HG03565 (cell line): ENCODE measurements at regions not wholly inside any gene's neighbourhood (a gene's known extent, or its start where the extent isn't known, plus 50 kb on each side); places are given as distances from the start of the nearest gene placed in this dataset.

Source experiments
- ATAC-seq: cut with Tn5 transposase; IDR thresholded peaks from one replicate; pipeline ENCODE4 v1.9.1; 2021; ENCODE audit warnings: mild to moderate bottlenecking, moderate library complexity; ENCODE audit not compliant: unreplicated experiment

DNA sequence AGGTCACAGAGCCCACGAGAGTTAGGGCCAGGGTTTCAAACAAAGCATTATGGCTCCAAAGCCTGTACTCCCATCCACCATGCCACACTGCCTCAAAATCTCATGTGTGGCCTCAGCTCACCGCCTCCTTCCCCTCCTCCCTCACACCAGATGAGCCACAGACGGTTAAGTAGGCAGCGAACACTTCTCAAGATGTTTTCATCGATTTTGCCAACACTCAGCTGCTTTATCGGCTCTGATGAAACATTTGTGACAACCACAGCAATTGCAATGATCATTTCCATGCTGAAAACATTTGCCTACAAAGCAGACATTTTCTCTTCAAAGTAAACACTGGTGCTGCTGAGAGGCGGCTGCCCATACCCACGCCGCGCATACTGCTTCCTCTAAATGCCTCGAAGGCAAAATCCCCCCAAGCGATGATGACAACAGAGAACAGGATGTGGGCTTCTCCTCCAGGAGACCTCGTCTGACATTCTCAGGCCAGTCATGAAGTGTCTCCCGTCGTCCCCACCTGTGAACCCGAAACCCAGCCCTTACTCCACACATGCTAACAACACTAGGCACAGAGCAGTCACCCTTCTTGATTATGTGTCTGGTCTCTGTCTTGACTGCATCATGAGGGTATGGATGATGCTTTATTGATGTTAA, 599.2 kb downstream of the SOX6 start:
- no peak for ATAC-seq

DNA sequence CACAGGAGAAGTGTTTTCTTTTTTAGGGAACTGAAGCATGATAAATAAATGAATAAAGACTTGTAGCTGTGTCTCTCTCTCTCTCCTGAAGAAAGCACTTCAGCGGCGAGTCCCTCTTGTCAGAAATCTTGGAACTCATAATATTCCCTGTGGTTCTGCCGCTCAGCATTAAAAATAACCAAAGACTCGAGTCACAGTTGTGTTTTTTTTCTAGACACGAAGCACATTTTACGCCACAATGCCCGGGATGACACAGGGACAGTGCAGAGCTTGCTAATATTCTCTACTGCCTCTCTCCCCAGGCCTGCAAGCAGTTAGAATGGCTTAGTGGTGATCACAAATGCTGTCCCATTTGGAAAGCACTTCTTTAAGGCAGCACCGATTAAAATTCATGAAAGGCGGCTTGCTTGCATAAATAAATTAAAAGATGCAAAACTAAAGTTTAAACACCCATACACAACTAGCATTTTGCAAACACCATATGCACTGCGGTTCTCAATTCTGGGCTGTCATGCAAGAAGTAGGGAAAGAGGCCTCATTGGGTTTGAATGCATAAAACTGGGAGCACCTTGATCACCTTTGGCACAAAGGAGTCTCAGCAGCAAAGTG, 597.4 kb downstream of the SOX6 start:
- ATAC-seq, result no peak

DNA sequence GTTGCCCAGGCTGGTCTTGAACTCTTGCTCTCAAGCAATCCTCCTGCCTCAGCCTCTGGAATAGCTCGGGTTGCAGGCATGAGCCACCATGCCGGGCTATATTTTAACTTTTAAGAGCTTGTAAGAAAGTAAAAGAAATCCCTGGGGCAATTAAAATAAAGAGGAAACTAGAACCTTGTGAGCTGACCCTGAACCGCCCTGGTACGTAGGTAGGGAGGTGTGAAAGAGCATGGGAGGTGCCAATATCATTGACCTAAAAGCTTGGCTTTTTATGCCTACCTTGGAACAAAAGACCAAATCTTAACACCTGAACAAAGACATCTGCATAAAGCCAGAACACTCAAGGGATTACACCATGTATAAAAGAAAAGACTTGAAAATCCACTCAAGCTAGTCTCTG, 595.1 kb downstream of the SOX6 start:
- ATAC-seq, result no peak

DNA sequence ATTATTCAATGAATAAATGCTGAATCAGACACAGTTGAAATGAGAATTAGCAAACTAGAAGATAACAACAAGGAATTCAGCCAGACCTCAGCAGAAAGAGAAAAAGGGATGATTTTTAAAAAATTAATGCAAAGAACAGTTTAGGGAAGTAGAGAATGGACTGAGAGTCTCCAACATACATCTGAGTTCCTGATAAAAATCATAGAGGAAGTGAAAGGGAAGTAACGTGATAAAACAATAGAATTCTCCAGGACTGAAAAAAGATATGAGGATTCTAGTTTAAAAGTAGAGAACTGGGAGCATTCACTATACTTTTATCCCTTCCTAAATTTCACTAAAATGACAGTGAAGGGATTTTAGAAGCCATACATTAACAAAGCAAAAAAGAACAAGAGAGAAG, 592.0 kb downstream of the SOX6 start:
- no peak for ATAC-seq

DNA sequence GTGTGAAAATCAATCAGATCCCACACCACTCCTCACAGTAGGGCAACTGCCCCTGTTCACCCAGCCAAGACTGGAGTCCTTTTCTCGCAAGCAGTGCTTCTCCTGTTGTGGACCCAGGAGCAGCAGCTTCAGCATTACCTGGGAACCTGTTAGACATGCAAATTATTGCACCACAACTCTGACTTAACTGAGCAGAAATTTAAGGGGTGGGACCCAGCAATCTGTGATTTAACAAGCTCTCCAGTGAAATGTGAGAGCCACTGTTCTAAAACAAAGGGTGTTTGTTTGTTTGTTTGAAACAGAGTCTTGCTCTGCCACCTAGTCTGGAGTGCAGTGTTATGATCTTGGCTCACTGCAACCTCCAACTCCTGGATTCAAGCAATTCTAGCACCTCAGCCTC, 591.4 kb downstream of the SOX6 start:
- no peak for ATAC-seq

DNA sequence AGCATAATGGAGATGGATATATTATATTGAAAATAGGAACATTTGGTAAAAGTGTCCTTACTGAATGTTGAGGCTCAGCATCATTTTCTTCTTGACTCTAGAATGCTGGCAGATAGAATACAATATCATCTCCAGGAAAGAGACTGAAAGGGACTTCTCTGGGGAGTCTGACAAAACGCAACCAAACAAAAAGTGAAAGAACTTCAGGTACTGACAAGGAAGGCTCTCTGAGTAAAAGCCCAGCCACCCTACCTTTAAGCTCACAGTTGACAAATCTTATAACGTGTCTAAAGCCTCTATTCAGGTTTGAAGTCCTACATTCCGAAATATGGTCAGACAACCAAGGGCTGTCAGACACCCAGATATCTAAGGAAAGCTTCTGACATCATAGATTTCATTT, 590.8 kb downstream of the SOX6 start:
- no peak for ATAC-seq

DNA sequence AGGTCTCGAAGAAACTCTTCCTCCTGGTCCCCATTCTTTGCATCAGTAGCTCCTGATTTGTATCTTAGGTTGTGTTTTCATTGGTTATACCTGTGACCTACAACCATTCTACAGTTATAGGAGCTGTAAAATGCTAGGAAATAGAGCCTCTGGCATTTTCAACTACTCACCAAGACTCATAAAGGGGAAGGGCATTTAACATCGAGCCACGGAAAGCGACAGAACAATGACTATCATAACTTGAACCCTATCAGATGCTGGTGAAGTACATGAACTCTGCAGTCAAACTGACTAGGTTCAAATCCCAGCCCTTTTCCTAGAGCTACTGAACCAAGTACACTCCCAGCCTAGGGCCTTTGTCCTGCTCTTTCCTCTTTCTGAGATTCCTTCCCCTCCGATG, 588.0 kb downstream of the SOX6 start:
- no peak for ATAC-seq

DNA sequence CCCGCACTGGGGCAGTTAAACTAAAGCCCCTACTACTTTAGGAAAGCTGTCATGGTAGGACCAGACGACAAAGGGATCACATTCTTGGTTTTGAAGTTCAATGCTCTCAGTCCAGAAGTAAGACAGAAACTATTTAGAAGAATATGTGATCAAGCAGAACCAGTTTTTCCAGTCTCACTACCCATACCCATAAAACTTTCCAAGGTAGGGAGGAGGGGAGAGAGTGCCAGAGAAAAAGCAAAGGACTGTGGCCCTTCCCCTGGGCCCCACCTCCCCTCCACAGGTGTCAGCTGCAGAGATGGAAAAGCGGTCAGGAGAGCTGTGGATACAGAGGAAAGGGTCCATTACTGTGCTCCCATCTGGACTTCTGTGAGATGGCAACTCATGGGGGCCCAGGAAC, 587.1 kb downstream of the SOX6 start:
- ATAC-seq, result no peak

DNA sequence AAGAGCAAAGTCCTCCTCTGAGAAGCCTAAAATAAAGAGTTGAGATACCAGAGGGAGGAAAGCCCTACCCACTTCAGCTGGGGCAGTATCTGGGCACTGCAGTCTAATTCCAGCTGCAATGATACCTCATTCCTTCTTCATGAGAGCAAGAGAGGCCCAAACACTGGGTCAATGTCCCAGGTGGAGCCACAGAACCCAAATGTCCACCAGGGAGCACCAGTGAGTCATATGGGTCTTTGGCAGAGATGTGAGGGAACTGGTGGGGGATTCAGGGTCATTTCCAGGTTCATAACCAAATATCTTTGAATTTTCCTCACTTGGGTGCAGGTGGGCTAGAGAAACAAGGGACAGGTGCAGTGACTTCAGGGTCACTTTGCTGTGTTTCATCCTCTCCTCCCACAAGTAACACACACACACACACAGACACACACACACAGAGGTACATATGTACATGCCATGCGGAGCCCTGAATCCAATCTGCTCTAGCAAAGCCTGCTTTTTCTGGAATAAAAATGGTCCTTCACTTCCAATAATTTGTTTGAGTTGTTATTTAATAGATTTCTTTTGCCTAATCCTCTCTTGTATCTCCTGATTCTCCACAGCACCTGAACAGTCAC, 585.4 kb downstream of the SOX6 start:
- no peak for ATAC-seq

DNA sequence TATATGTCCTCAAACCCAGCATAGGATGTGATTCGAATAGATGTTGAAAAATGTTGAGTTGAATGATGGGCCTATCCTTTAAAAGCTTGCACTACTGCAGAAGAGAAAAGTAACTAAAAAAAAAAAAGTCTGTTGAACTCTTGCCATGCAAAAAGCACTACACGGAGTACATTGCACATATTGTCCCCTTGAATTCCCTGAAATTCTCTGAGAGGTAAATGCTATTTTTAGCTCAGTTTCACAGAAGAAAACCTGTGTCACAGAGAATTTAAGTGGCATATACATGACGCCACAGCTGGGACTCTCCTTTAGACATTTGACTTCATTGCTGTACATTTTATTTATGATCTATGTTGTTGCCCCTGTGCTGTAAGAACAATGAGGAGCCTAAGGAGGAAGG, 583.8 kb downstream of the SOX6 start:
- no peak for ATAC-seq

DNA sequence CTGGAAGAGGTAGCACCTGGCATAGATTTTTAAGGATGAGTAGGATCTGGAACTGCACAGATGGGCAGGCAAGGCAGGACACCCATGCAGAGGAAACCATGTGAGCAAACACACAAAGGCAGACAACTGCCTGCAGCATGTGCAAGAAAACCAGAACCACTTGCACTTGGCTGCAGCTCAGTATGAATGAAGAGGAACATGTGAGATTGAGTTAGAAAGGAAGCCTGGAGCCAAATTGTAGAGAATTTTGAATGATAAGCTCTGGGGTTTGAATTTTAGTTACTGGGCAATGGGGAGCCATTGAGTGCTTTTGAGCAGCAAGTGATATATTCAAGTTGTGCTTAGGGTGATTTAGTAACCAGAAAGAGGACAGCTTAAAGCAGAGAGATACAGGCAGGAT, 583.4 kb downstream of the SOX6 start:
- ATAC-seq, result no peak

DNA sequence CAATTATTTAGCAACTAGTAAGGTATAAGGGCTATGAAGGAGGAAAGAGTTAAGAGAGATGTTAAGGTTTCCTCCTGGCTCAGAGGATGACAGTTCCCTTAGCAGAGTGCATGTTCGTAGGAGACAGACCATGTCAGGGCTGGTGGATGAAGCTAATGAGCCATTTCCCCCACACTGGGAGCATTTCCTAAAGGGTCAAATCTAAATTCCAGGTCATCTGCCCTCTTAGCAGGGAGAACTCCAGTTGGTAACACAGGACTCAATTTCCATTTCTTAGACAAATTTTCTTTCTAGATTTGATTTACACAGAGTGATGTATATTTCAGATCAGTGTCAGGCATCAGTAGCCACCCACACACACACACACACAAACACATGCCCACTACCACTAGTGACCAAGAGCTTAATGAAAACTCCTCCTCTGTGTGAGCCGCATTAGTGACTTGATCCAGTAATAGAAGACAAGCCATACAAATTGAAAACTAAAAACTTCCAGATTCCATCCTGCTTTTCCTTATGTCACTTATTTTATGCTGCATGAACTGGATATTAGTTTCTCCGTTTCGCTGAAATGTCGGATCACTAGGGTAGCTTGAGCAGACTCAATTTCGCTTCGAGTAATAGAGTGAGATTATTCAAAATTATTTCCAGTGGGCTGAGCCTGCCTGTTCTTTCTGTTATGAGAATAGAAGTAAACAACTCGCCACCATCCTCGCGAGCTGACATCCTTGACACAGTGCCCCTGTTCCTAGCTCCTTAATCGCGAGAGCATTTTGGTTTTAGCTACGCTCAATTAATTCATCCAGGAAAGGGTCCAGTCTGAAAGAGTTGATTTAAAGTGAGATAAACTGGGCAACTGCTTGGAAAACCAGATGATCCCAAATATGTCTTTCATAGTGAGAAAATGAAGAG, 582.6 kb downstream of the SOX6 start:
- ATAC-seq, result no peak

DNA sequence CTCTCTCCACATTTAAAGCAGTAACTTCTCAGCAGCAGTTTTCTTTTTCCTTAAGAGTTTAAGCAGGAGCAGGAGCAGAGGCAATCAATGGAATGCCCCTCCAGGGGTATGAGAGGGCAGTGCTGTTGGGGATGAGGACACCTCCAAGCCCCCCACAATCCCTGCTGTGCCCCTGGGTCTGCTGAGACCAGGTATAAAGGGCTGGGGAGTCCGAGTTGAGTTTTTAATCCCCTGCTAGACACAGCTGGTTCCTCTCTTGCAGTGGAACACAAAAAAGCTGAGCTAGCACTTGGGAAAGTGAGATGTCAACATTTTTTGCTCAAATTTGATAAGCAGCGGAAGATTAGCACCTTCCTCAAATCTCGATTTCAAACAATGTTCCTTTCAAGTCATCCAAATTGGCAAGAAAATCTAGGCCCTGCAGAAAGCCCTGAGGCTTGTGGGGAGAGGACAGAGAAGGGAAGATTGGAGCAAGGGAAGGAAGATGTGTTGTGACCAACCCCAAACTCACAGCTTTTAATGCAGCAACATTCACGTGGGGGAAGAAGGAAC, 581.9 kb downstream of the SOX6 start:
- no peak for ATAC-seq

DNA sequence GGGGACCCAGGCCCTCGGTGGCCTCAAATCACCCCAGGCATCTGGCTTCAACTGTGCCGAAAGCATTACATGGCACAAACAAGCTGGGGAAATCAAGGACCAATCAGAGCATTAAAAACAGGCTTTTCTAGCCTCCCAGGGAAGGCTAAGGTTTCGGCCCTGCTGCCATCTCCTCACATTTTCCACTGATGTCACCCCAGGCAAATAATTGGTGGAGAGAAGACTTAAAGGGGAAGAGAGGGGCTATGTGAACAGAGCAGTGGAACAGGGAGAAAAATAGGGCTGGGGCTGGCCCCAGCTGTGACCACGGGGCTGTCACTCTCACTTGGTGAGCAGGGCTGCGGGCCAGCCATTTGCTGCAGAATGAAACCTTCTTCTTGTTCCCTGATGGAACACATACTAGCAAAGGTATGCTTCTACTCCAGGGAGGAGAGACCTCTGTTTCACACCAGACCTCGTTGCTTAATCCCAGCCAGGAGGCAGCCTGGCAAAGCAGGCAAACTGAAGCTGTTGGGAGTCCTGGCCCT, 581.3 kb downstream of the SOX6 start:
- ATAC-seq, result no peak

DNA sequence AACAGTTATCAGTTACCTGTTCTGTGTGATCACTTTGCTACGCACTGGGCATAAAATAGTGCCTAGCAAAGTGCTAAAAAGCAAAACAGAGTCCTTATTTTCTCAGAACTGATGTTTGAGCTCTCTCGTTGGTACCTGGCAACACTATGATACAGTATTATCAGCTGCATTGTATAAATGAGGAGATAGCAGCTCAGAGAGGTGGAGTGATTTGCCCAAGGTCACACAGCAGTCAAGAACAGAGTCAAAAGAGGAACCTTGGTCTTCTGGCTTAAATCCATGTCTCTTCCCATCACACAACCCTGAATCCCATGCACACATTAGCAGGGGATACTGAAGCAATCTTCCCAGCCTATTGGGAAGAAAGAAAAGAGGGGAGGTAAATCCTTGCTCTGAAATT, 580.5 kb downstream of the SOX6 start:
- no peak for ATAC-seq

DNA sequence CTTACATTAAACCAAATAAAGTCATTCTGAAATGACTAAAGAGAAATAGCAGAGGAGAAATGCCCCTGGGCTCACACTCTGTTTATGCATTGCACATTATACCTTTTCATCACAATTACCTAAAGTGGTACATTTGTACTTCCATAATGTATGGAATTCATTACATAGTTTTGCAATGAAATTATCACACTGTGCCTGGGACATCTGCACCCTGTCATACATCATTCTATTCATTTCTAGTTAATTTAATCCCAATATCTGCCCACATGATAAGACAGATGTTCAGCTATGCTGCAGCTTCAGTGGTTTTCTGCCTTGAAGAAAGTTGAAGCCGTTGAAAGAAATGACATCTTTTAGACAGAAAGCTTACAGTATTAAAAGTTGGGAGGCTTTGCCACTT, 580.0 kb downstream of the SOX6 start:
- no peak for ATAC-seq

DNA sequence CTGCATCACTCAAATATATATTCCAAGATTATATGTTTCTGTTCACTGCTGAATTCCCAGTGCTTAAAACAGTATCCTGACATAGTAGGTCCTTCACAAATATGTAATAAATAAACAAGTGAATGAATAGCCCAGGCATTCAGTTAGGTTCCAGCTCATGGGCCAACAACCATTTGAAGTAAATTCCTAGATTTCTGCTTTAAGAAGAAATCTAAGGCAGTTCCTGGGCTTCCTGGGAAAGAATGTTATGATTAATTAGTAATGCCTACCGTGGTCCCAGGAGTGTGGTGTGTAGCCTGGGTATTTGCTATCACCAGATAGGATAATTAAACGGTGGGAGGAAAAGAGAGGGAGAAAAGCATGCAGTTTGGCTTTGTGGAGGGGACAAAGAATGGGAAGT, 576.8 kb downstream of the SOX6 start:
- ATAC-seq, result no peak

DNA sequence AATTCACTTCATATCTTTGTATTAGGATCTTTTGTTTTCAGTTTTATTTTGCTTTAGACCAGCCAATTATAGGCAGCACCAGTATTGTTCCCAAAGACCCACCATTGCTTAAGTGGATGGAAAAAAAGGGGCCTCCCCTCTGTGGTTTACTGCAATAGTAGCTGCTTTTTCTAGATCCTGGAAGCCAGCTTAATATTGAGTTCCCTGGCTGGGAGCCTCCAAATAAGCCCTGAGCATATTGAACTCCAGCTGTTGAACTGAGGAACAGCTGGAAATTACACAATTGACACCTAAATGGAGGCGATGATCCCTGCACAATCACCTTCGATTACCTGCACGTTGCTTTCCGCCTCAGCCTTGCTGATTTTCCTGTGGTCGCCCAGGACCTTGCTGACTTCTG, 576.0 kb downstream of the SOX6 start:
- ATAC-seq, result no peak

DNA sequence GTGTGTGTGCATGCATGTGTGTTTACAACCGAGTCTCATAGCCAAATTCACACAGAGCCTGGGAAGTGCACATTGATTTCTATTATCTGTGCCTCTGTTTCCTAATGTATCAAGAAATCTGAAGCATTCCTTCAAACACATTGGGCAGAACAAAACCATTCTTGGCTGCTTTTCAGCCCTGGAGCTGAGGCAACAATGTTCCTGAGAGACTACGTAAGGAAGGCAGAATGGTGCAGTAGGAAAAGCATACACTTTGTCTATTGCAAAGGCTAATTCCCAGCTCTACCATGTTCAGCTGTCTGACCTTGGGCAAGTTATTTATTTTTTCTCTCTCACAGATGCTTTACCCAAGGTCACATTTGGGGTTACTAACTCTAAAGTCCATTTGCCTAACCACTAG, 575.5 kb downstream of the SOX6 start:
- no peak for ATAC-seq

DNA sequence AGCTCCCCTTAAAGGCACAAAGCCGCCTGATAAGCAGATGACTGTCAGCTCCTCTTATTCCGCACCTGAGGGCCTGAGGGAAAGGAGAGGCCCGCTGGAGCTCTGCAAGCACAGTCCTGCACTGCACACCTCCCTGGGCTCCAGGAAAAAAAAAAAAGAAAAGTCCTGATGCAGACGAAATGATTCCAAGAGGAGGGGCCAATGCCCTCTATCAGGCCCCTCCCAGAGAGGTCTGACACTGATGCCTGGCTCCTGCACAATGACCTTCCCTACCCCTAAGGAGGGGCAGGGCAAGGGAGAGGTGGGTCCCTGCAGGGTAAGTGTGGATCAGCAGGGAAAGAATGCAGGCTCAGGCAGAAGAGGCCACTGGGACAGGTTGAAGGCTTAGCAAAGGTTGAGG, 572.7 kb downstream of the SOX6 start:
- no peak for ATAC-seq
